Stomach (tissue), 8 donors: ENCODE measurements at regions not wholly inside any gene's neighbourhood (a gene's known extent, or its start where the extent isn't known, plus 50 kb on each side); places are given as distances from the start of the nearest gene placed in this dataset.
A peak's percentile ranks its signal among the peaks of the same experiment; 100 is the strongest.

Experiments
- DNase-seq, 2 donors: peaks; one replicate each; pipeline versions ENCODE4 v3.0.0 to v3.0.0-alpha.2; 2013 to 2019
- H3K27ac ChIP-seq, 5 donors: fragments of 200-600 bp in 4 of 5; sonication (generic) in 4 of 5; one replicate each; pipeline ENCODE4 v1.5.1; 2013 to 2019; ENCODE audit warnings: mild to moderate bottlenecking in 1 of 5, moderate library complexity in 1 of 5
- H3K27me3 ChIP-seq, 3 donors: fragments of 200-600 bp; sonication (generic); one replicate each; pipeline ENCODE4 v1.5.1; 2017 to 2019; ENCODE audit warnings: mixed run types in 1 of 3
- H3K36me3 ChIP-seq, 4 donors: fragments of 200-600 bp; sonication (generic); 1 replicate in 3 of 4; 2 replicates in 1 of 4; pipeline ENCODE4 v1.5.1; 2016 to 2019
- H3K4me1 ChIP-seq, 4 donors: fragments of 200-600 bp; sonication (generic); one replicate each; pipeline ENCODE4 v1.5.1; 2016 to 2019
- H3K4me3 ChIP-seq, 4 donors: fragments of 200-600 bp; sonication (generic) in 3 of 4; one replicate each; pipeline ENCODE4 v1.5.1; 2016 to 2019; ENCODE audit warnings: mild to moderate bottlenecking in 1 of 4
- H3K9me3 ChIP-seq, 4 donors: fragments of 200-600 bp; sonication (generic); one replicate each; pipeline ENCODE4 v1.5.1; 2016 to 2019
- EP300 ChIP-seq: sonication (generic); formaldehyde crosslinking; IDR thresholded peaks from one replicate; pipeline ENCODE4 v1.6.1; 2017; ENCODE audit warnings: antibody characterized with exemption
- POLR2A ChIP-seq, 4 donors: fragments of 450-650 bp; IDR thresholded peaks; one replicate each; pipeline ENCODE4 v1.6.1; 2016; ENCODE audit warnings: antibody characterized with exemption in 4 of 4, control low read depth in 2 of 4, mild to moderate bottlenecking in 1 of 4, moderate library complexity in 1 of 4
- POLR2AphosphoS5 ChIP-seq, 3 donors: sonication (generic); formaldehyde crosslinking; IDR thresholded peaks; one replicate each; pipeline ENCODE4 v1.6.1; 2016; ENCODE audit warnings: antibody characterized with exemption in 3 of 3
- WGBS, 5 donors: extraction: QIAGEN DNeasy Blood & Tissue Kit in 3 of 5; methylation state at CpG; one replicate each; pipeline versions ENCODE4 v1.1.5 to v1.1.7; 2013 to 2018; 5-methylcytosine and 5-hydroxymethylcytosine counted together
- intact Hi-C: fragments of 100-400 bp; cut with DNase I; formaldehyde crosslinking; loops from one replicate; pipeline ENCODE4 v1.15.1; 2023; ENCODE audit warnings: low total_unique reads
- TF ChIP-seq, protein P1 (sequence below), 7 experiments: fragments of 450-650 bp in 4 of 7; fragments of 200-600 bp in 3 of 7; sonication (generic) in 3 of 7; IDR thresholded peaks; one replicate each; pipeline ENCODE4 v1.5.1; 2016 to 2019; ENCODE audit warnings: antibody characterized with exemption in 7 of 7, control low read depth in 2 of 7, mild to moderate bottlenecking in 1 of 7
- donor health status: healthy with polysubstance abuse.
- donor health status: Bipolar disorder and iron deficiency.
- donor health status: healthy.

DNA sequence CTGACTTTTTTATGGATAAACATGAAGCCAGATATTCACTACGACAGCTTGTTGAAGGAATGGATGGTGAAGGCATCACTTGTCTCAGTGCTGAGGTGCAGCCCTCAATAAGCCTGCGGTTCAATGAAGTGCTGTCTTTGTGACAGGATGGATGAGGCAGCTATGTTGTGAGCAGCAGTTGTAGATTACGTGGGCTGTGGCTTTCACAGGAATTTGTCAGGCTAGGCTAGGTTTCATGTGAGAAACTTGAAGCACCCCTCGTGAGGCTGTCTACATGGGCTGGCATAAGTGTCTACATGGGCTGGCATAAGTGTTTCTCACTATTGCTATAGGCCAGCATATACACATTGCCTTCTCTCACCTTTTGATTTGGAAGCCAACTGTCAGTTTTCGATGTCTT, 1050.0 kb downstream of the ADGRL3 start:
- Histone ChIP-seq H3K36me3 (no peaks in the 10 kb centered on the region), H3K9me3 (no peaks in the 10 kb centered on the region), H3K27me3 (no peaks in the 10 kb centered on the region), H3K4me1 (no peaks in the 10 kb centered on the region), H3K4me3 (no peak overlapping the region), H3K27ac (no peak overlapping the region)
- TF ChIP-seq EP300 = no peak
- no peak for TF ChIP-seq POLR2A (IDR thresholded peaks at IDR 0.05)
- 57 to 75% (median 72%) methylated on average over 5 of the region's 5 CpGs for WGBS, 5 donors
- no peak for DNase-seq
- intact Hi-C loops = no loop called here

DNA sequence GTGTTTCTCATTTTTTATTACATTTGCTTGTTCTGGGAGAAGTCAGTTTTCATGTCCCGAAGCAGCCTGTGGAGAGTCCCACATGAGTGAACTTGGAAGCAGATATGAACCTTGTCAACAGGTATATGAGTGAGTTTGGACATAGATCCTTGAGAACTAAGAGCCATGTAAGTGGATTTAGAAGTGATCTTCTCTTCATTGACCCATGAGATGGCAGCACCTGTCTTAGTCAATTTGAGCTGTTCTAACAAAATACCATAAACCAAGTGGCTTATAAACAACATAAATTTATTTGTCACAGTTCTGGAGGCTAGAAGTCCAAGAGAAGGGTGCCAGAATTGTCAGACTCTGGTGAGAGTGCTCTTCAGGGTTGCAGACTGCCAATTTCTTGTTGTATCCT, 1043.8 kb downstream of the ADGRL3 start:
- intact Hi-C loops = no loop called here
- Histone ChIP-seq H3K9me3 (no peaks in the 10 kb centered on the region), H3K27me3 (no peaks in the 10 kb centered on the region), H3K4me1 (no peaks in the 10 kb centered on the region), H3K27ac (no peak overlapping the region), H3K36me3 (no peaks in the 10 kb centered on the region), H3K4me3 (no peak overlapping the region)
- 79 to 97% (median 88%) methylated on average over 1 of the region's 1 CpG for WGBS, 5 donors
- no peak for DNase-seq
- TF ChIP-seq POLR2A (IDR thresholded peaks at IDR 0.05) = no peak
- TF ChIP-seq, protein P1, sequence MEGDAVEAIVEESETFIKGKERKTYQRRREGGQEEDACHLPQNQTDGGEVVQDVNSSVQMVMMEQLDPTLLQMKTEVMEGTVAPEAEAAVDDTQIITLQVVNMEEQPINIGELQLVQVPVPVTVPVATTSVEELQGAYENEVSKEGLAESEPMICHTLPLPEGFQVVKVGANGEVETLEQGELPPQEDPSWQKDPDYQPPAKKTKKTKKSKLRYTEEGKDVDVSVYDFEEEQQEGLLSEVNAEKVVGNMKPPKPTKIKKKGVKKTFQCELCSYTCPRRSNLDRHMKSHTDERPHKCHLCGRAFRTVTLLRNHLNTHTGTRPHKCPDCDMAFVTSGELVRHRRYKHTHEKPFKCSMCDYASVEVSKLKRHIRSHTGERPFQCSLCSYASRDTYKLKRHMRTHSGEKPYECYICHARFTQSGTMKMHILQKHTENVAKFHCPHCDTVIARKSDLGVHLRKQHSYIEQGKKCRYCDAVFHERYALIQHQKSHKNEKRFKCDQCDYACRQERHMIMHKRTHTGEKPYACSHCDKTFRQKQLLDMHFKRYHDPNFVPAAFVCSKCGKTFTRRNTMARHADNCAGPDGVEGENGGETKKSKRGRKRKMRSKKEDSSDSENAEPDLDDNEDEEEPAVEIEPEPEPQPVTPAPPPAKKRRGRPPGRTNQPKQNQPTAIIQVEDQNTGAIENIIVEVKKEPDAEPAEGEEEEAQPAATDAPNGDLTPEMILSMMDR (IDR thresholded peaks at IDR 0.05) = no peak
- TF ChIP-seq EP300 = no peak
- TF ChIP-seq POLR2AphosphoS5 (IDR thresholded peaks at IDR 0.05) = no peak

DNA sequence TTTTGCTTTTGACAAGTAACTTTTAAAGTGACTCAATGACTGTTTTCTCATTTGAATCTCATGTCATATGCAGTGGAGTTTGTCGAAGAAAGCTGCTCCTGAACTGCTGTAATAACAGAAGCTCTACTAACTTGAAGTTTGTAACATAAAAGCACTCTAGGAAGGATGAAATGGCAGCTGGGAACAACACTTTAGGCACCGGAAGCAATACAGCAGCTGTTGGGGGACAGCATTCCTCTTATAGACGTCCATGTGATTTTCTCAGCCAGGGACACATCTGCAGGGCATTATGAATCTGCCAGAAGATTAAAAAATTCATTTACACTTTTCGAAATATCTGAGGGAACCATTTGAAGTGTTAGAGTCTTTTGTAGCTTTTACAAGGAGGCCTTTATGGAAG, 1035.8 kb downstream of the ADGRL3 start:
- WGBS, 5 donors = 50 to 73% (median 59%) methylated on average over 4 of the region's 4 CpGs
- Histone ChIP-seq H3K4me1 (no peaks in the 10 kb centered on the region), H3K4me3 (no peak overlapping the region), H3K27ac (no peak overlapping the region), H3K9me3 (peaks cover 0 to 6% (median 2%) of the 10 kb centered on the region in 4 donors), H3K27me3 (no peaks in the 10 kb centered on the region), H3K36me3 (no peaks in the 10 kb centered on the region)
- DNase-seq = peak in 1 of 2 donors; percentile 3
- no peak for TF ChIP-seq POLR2A (IDR thresholded peaks at IDR 0.05)
- TF ChIP-seq EP300 = no peak
- TF ChIP-seq, protein P1 (IDR thresholded peaks at IDR 0.05) = no peak
- no peak for TF ChIP-seq POLR2AphosphoS5 (IDR thresholded peaks at IDR 0.05)
- intact Hi-C loops = no loop called here

DNA sequence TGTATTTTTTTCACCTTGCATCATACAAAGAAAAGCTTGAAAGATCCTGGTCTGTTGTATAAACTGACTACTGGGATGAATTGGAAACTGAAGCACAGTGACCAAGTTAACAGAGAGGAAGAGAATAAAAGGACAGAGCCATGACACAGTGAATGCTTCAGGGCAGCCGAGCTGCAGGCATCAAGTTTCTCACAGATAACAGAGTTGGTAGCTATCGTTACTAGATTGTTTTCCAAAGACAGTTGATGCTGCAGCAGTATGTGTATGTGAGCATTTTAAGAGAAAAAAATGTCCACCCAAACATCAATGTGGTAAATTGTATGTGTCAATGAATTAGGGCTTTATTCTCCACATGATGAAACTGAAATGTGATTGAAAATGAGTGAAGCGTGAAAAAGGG, 1032.7 kb downstream of the ADGRL3 start:
- H3K27me3 ChIP-seq = no peaks in the 10 kb centered on the region
- H3K4me1 ChIP-seq = no peaks in the 10 kb centered on the region
- intact Hi-C loops = no loop called here
- H3K9me3 ChIP-seq = peaks cover 0 to 6% (median 3%) of the 10 kb centered on the region in 4 donors
- no peak for DNase-seq
- no peak overlapping the region for H3K27ac ChIP-seq
- TF ChIP-seq EP300 (no peak), POLR2A (IDR thresholded peaks at IDR 0.05) (no peak), POLR2AphosphoS5 (IDR thresholded peaks at IDR 0.05) (no peak)
- TF ChIP-seq, protein P1 (IDR thresholded peaks at IDR 0.05) = no peak
- no peak overlapping the region for H3K4me3 ChIP-seq
- 46 to 65% (median 54%) methylated on average over 3 of the region's 3 CpGs for WGBS, 5 donors
- no peaks in the 10 kb centered on the region for H3K36me3 ChIP-seq

DNA sequence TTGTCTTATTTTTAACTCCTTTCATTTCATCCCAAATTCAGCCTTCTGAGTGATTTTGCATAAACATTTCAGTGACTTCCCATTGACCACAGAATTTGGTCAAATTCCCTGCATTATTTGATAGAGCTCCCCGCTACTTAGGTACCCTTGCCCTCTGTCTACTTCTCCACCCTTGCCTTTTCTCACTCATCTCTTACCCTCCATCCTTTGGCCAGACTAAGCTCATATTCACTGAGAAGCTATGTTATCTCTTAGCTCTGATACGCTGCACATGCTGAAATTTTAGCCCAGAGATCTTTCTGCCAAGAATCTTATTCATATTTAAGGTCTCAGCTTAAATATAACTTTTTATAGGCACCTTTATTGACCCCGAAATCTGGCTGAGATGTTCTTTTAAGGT, 1031.9 kb downstream of the ADGRL3 start:
- Histone ChIP-seq H3K4me3 (no peak overlapping the region), H3K9me3 (peaks cover 0 to 6% (median 3%) of the 10 kb centered on the region in 4 donors), H3K27ac (no peak overlapping the region), H3K36me3 (no peaks in the 10 kb centered on the region), H3K4me1 (no peaks in the 10 kb centered on the region), H3K27me3 (no peaks in the 10 kb centered on the region)
- WGBS, 5 donors = 57 to 82% (median 77%) methylated on average over 3 of the region's 3 CpGs
- TF ChIP-seq POLR2AphosphoS5 (IDR thresholded peaks at IDR 0.05) = no peak
- no peak for TF ChIP-seq POLR2A (IDR thresholded peaks at IDR 0.05)
- no peak for TF ChIP-seq EP300
- TF ChIP-seq, protein P1 (IDR thresholded peaks at IDR 0.05) = no peak
- DNase-seq = no peak
- intact Hi-C loops = no loop called here
